ENCODE measurements at regions not wholly inside any gene's neighbourhood (a gene's known extent, or its start where the extent isn't known, plus 50 kb on each side); places are given as distances from the start of the nearest gene placed in this dataset.

- Mint-ChIP-seq H3K36me3 (ENCODE audit: low read depth) (no peaks in the 10 kb centered on the region), H3K27ac (no peak overlapping the region), H3K27me3 (peaks cover 4% of the 10 kb centered on the region), H3K4me3 (no peak overlapping the region), H3K4me1 (peaks cover 5% of the 10 kb centered on the region)
- no peaks in the 10 kb centered on the region for H3K9me3 ChIP-seq (ENCODE audit: control insufficient read depth, low read length, poor library complexity, severe bottlenecking)
- ATAC-seq (no peak), DNase-seq (no peak)
Observed at GRCh38 chr6:139685009-139685408, 310.6 kb upstream of the CITED2 start.

- no peak overlapping the region for H3K27ac Mint-ChIP-seq
- H3K4me3 Mint-ChIP-seq = no peak overlapping the region
- H3K36me3 Mint-ChIP-seq (ENCODE audit: low read depth) = no peaks in the 10 kb centered on the region
- H3K4me1 Mint-ChIP-seq = no peaks in the 10 kb centered on the region
- H3K9me3 ChIP-seq (ENCODE audit: control insufficient read depth, low read length, poor library complexity, severe bottlenecking) = no peaks in the 10 kb centered on the region
- no peaks in the 10 kb centered on the region for H3K27me3 Mint-ChIP-seq
- DNase-seq = no peak
- no peak for ATAC-seq
Observed at GRCh38 chr6:139680819-139681218, 306.4 kb upstream of the CITED2 start.

GRCh38 chr6:139679516-139680179 lies 305.2 kb upstream of the CITED2 start:
- no peaks in the 10 kb centered on the region for H3K4me1 Mint-ChIP-seq
- no peaks in the 10 kb centered on the region for H3K9me3 ChIP-seq (ENCODE audit: control insufficient read depth, low read length, poor library complexity, severe bottlenecking)
- ATAC-seq = no peak
- no peak overlapping the region for H3K4me3 Mint-ChIP-seq
- H3K36me3 Mint-ChIP-seq (ENCODE audit: low read depth) = no peaks in the 10 kb centered on the region
- DNase-seq = no peak
- no peak overlapping the region for H3K27ac Mint-ChIP-seq
- no peaks in the 10 kb centered on the region for H3K27me3 Mint-ChIP-seq

- no peaks in the 10 kb centered on the region for H3K36me3 Mint-ChIP-seq (ENCODE audit: low read depth)
- H3K27ac Mint-ChIP-seq = no peak overlapping the region
- no peaks in the 10 kb centered on the region for H3K9me3 ChIP-seq (ENCODE audit: control insufficient read depth, low read length, poor library complexity, severe bottlenecking)
- no peak for DNase-seq
- no peaks in the 10 kb centered on the region for H3K27me3 Mint-ChIP-seq
- ATAC-seq = no peak
- no peak overlapping the region for H3K4me3 Mint-ChIP-seq
- no peaks in the 10 kb centered on the region for H3K4me1 Mint-ChIP-seq
Observed at GRCh38 chr6:139676718-139677117, 302.3 kb upstream of the CITED2 start.

DNA sequence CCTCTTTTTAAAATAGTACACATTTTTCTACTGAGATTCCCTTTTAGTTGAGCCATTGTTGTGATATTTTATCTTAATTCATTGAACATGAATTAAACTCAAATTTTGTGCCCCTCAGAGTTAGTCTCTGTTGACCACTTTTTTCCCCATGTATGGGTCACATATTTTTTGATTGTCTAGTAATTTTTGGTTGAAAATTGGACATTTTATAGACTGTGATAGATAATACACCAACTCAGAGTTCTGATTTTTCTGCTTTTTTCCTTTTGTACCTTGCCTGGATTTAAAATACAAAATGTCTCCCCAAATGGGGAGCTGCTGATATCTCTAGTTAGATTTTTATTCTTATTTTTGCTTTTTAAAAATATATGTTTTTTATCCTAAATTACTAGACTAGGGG lies 291.8 kb upstream of the CITED2 start:
- H3K27ac Mint-ChIP-seq = no peak overlapping the region

GRCh38 chr6:139663996-139664395 lies 289.5 kb upstream of the CITED2 start:
- Mint-ChIP-seq H3K27ac (no peak overlapping the region), H3K27me3 (no peaks in the 10 kb centered on the region), H3K4me1 (no peaks in the 10 kb centered on the region), H3K36me3 (ENCODE audit: low read depth) (peaks cover 4% of the 10 kb centered on the region), H3K4me3 (no peak overlapping the region)
- DNase-seq (no peak), ATAC-seq (no peak)
- H3K9me3 ChIP-seq (ENCODE audit: control insufficient read depth, low read length, poor library complexity, severe bottlenecking) = no peaks in the 10 kb centered on the region

More for the DNA sequence above, 291.8 kb upstream of the CITED2 start:
- H3K9me3 ChIP-seq (ENCODE audit: control insufficient read depth, low read length, poor library complexity, severe bottlenecking) = no peaks in the 10 kb centered on the region
- DNase-seq = no peak
- ATAC-seq = no peak
- Mint-ChIP-seq H3K36me3 (ENCODE audit: low read depth) (peaks cover 2% of the 10 kb centered on the region), H3K4me1 (no peaks in the 10 kb centered on the region), H3K4me3 (no peak overlapping the region), H3K27me3 (no peaks in the 10 kb centered on the region)

DNA sequence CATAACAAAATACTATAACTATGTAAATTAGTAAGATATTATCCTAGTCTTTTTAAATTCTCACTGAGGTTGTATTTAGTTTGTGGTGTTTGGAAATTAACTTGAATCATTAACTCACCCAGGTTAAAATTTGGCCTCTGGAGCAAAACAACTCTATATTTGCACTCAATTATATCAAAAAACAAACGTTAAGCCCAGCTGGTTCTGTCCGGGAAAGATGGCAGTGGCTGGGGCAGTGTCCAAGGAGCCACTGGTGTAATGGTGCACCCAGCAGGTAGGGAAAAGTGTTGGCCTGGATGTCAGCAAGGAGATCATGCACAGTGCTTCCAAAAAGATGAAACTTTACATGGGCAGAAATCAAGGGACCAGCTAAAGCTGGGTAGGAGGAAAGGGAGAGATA lies 285.3 kb upstream of the CITED2 start:
- no peak for DNase-seq
- H3K9me3 ChIP-seq (ENCODE audit: control insufficient read depth, low read length, poor library complexity, severe bottlenecking) = no peaks in the 10 kb centered on the region
- peaks cover 4% of the 10 kb centered on the region for H3K4me1 Mint-ChIP-seq
- H3K27me3 Mint-ChIP-seq = no peaks in the 10 kb centered on the region
- H3K27ac Mint-ChIP-seq = no peak overlapping the region
- no peak for ATAC-seq
- H3K36me3 Mint-ChIP-seq (ENCODE audit: low read depth) = peaks cover 2% of the 10 kb centered on the region
- no peak overlapping the region for H3K4me3 Mint-ChIP-seq

DNA sequence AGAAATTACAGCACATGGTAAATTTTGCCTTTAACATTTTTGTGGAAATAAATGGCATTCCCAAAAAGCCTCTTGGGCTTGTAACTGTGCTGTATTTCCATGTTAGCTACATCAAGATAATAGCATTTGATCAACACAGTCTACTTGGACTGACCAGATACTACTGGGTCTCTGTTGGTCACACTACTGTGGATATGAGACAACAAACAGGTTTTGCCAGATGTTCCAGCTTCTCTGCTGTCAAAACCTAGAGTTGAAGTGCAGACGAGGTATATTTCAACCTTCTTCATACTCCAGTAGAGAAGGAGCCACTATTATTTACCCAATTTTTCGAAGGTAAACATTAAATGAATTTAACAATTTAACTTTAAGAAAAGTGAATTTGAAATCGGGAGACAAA lies 284.7 kb upstream of the CITED2 start:
- Mint-ChIP-seq H3K27me3 (no peaks in the 10 kb centered on the region), H3K27ac (no peak overlapping the region), H3K36me3 (ENCODE audit: low read depth) (peaks cover 2% of the 10 kb centered on the region), H3K4me3 (no peak overlapping the region), H3K4me1 (peaks cover 4% of the 10 kb centered on the region)
- no peak for ATAC-seq
- no peaks in the 10 kb centered on the region for H3K9me3 ChIP-seq (ENCODE audit: control insufficient read depth, low read length, poor library complexity, severe bottlenecking)
- DNase-seq = no peak

DNA sequence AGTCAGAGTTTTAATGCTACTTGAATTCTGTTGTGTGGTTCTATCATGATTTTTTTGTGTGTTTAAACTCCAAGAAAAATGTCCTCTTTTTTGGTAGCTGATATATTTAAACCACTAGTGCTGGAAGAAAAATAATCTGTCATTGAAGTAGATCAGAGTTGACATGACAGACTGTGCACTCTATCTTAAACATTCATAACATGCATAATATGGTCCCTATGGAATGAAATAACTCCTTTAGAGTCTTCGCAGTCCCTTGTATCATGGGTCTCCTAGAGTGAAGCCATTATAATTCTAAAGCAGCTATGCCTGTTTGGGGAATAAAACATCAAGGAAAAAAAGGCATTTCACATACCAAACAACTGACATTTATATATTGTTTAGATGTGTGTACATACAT lies 282.7 kb upstream of the CITED2 start:
- no peak for DNase-seq
- ATAC-seq = no peak
- H3K4me1 Mint-ChIP-seq = peaks cover 4% of the 10 kb centered on the region
- no peaks in the 10 kb centered on the region for H3K27me3 Mint-ChIP-seq
- no peaks in the 10 kb centered on the region for H3K9me3 ChIP-seq (ENCODE audit: control insufficient read depth, low read length, poor library complexity, severe bottlenecking)
- H3K4me3 Mint-ChIP-seq = no peak overlapping the region
- H3K27ac Mint-ChIP-seq = no peak overlapping the region
- peaks cover 2% of the 10 kb centered on the region for H3K36me3 Mint-ChIP-seq (ENCODE audit: low read depth)

DNA sequence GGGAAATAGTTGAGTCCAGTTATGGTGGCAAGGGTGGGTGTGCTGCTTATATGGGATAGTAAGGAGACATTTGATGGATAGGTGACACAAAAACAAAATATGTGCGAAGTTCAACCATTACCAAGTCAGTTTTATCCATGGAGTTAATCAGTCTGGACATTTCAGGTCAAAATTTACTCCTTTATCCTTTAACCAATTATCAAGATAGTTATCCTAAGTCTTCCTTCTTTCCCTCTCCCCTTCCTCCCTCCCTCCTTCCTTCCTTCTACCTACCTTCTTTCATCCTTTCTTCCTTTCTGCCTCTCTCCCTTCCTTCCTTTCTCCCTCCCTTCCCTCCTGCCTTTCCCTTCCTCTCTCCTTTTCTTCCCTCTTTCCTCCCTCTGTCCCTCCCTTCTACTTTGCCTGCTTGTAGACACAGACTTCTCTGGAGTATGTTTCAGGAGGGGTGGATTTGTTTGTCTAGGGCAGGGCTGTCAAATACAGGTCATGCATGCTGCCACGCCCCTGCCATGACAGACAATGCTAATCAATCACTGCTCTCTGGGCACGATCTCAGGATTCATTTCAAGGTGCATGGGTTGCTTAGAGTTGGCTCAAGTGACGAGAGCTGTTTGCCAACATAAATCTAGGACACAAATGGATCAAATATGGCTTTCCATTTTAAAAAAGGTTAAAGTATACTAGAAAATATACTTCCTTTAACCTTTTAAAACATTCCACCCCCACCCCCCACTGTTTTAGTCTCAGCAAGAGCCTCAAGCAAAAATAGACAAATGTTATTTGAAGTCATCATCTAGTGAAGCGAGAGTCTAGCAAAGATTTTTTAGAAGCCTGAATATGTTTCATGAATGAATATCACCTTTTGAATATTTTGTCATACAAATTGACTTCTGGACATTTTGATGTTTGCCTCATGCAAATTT lies 281.6 kb upstream of the CITED2 start:
- Mint-ChIP-seq H3K27me3 (no peaks in the 10 kb centered on the region), H3K4me1 (peaks cover 4% of the 10 kb centered on the region), H3K36me3 (ENCODE audit: low read depth) (peaks cover 2% of the 10 kb centered on the region), H3K4me3 (no peak overlapping the region), H3K27ac (no peak overlapping the region)
- DNase-seq = no peak
- ATAC-seq = no peak
- H3K9me3 ChIP-seq (ENCODE audit: control insufficient read depth, low read length, poor library complexity, severe bottlenecking) = no peaks in the 10 kb centered on the region

GRCh38 chr6:139654888-139655782 lies 280.7 kb upstream of the CITED2 start:
- H3K4me1 Mint-ChIP-seq = peaks cover 4% of the 10 kb centered on the region

DNA sequence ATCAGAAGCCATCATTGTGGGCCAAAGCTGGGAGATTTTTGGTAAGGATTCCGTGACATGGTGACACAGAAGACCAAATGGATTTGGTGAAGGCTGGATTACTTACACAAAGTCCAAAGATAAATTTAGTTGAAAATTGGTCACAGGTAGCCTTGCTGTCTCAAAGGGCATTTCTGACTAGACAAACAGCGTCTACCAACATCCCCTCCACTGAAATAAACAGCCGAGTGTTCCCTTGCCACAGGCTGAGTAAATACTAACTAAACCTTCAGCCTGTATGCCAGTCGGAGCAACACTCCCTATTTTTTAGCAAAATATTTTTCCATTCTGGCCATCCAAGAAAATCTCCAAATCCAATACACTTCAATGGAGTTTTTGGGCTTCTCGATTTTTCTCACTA lies 279.9 kb upstream of the CITED2 start:
- H3K27ac Mint-ChIP-seq = no peak overlapping the region
- H3K36me3 Mint-ChIP-seq (ENCODE audit: low read depth) = no peaks in the 10 kb centered on the region
- peaks cover 4% of the 10 kb centered on the region for H3K4me1 Mint-ChIP-seq
- ATAC-seq (no peak), DNase-seq (no peak)
- no peaks in the 10 kb centered on the region for H3K9me3 ChIP-seq (ENCODE audit: control insufficient read depth, low read length, poor library complexity, severe bottlenecking)
- H3K27me3 Mint-ChIP-seq = no peaks in the 10 kb centered on the region
- H3K4me3 Mint-ChIP-seq = no peak overlapping the region

More at GRCh38 chr6:139654888-139655782, 280.7 kb upstream of the CITED2 start:
- H3K27ac Mint-ChIP-seq = no peak overlapping the region
- peaks cover 2% of the 10 kb centered on the region for H3K36me3 Mint-ChIP-seq (ENCODE audit: low read depth)
- no peak for DNase-seq
- H3K9me3 ChIP-seq (ENCODE audit: control insufficient read depth, low read length, poor library complexity, severe bottlenecking) = no peaks in the 10 kb centered on the region
- no peaks in the 10 kb centered on the region for H3K27me3 Mint-ChIP-seq
- no peak overlapping the region for H3K4me3 Mint-ChIP-seq
- no peak for ATAC-seq

DNA sequence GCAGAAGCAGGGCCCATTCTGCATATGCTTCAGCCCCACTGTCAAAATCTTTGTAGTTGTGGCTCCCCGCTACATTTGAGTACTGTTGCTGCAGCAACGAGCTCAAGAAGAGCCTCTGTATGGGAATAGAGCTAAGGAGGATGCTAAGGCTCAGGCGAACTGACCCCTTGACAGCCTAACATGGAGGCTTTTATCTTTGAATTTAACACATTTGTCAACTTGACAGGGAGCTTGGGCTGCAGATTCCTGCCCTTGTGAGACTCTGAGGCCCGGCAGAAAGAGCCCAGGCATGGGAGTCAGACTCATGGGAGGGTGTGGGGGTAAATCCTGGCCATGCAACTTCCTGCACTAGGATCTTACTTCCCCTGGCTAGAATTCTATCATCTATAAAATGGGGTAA lies 278.7 kb upstream of the CITED2 start:
- ATAC-seq (no peak), DNase-seq (no peak)
- Mint-ChIP-seq H3K27ac (no peak overlapping the region), H3K36me3 (ENCODE audit: low read depth) (no peaks in the 10 kb centered on the region), H3K4me3 (no peak overlapping the region), H3K27me3 (no peaks in the 10 kb centered on the region), H3K4me1 (peaks cover 4% of the 10 kb centered on the region)
- no peaks in the 10 kb centered on the region for H3K9me3 ChIP-seq (ENCODE audit: control insufficient read depth, low read length, poor library complexity, severe bottlenecking)

Measured in T-helper 17 cell (primary cell).